ENCODE measurements at regions not wholly inside any gene's neighbourhood (a gene's known extent, or its start where the extent isn't known, plus 50 kb on each side); places are given as distances from the start of the nearest gene placed in this dataset.

DNA sequence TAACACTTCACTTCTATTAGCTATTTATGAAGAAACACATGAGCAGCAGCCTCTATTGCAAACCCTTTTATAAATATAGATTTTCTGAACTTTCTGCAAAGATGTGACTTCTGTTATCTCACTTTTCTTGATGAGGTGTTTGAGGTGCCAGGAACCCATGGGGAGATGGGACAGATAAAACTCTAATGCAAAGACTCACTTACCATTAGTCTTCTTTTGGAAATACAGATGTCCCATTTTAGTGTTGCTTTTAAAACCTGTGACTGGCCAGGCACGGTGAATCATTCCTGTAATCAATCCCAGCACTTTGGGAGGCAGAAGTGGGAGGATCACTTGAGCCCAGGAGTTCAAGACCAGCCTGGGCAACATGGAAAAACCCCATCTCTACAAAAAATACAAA, 171.3 kb upstream of the GAS1 start:
- no peak for DNase-seq (ENCODE audit: low read depth)

GRCh38 chr9:87119328-87119881, 172.1 kb upstream of the GAS1 start:
- no peak for DNase-seq (ENCODE audit: low read depth)

- DNase-seq (ENCODE audit: low read depth): no peak
Measured at GRCh38 chr9:87120610-87121009, 173.3 kb upstream of the GAS1 start.

DNA sequence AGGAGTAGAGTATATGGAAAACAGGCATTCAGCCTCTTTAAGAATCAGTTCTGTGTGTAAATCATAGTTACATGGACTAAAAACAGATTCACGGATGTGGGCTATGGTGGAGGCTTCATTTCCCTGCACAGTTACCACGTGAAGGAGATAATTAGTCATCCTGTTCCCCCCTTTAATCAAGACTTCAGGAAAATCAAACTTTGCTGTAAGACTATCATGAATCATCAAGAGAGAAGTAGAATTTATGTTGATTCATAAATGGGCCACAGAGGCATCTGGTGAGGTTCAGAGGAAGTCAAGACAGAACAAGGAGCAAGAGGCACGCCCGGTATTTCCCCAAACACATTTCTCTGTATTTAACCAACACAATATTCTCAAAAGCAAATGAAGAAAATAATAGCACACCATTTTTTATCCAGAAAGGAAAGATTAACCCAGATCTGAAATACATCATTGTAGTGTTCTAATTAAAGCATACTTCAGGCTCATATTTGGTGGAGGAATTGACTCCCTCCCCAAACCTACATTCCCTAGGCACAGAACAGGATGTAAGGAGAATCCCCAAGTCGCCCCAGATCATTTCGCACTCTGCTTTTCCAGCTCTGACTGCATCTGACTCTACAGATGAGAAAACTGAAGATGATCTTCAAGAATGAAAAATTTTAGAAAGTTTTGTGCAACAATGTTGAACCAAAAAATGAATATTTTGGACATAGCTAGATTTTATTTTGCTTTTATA, 175.8 kb upstream of the GAS1 start:
- DNase-seq (ENCODE audit: low read depth): no peak

DNA sequence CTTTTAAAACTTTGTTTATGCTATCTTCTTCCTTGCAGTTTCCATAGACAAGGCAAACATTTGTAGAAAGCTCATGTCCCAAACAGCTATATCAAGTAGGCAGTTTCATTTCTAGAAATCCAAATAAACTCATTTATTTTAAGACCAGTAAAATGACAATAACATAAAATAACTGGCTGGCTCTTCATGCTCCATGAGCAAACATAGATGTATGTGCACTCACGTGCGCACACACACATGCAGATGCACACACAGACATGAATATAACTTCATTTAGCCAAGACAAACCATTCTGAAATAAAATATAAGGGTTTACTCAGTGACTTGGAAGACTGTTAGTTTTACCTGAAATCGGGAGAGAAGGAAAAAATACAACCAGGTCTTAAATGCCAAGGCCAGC, 176.5 kb upstream of the GAS1 start:
- DNase-seq (ENCODE audit: low read depth): no peak

GRCh38 chr9:87125819-87126218, 178.5 kb upstream of the GAS1 start:
- DNase-seq (ENCODE audit: low read depth): no peak

GRCh38 chr9:87127543-87127942, 180.2 kb upstream of the GAS1 start:
- no peak for DNase-seq (ENCODE audit: low read depth)

- no peak for DNase-seq (ENCODE audit: low read depth)
Measured at GRCh38 chr9:87127978-87128614, 180.8 kb upstream of the GAS1 start.

GRCh38 chr9:87128844-87129493, 181.7 kb upstream of the GAS1 start:
- no peak for DNase-seq (ENCODE audit: low read depth)

DNA sequence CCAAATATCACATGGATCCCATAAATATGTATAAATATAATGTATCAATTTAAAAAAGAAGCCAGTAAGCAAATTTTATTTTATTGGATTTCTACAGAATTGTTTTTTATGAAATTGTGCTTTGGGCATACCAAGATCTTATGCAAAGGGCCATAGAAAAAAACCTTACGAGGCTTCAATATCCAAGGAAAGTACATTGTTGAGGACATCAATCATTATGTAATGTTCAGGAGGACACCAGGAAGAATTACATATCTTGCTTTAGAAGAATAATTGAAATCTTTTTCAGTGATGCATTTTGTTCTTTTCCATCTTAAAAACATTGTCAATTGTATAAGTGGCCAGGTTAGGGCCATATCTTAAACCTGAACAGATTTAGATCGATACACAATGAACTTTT, 187.8 kb upstream of the GAS1 start:
- no peak for DNase-seq (ENCODE audit: low read depth)

DNA sequence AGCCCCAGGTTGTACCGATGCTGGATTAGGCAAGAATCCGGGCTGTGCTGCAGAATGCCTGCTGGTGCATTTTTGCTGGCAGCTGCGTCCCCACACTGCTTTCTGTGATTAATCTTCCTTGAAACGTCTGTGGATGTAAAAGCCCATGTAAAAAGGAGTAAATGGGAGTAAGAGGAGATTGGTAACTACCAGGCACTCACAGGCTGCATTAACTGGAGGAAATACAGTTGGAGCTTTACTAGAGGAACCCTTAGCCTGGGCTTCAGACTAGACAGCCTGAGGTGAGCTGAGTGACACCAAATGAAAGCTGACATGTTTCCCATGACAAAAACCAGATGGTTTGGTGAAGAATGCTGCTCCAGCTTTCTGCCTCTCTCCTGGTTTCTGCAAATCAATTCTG, 190.4 kb upstream of the GAS1 start:
- no peak for DNase-seq (ENCODE audit: low read depth)

- DNase-seq (ENCODE audit: low read depth): no peak
Measured at GRCh38 chr9:87138128-87139040, 191.1 kb upstream of the GAS1 start.

DNA sequence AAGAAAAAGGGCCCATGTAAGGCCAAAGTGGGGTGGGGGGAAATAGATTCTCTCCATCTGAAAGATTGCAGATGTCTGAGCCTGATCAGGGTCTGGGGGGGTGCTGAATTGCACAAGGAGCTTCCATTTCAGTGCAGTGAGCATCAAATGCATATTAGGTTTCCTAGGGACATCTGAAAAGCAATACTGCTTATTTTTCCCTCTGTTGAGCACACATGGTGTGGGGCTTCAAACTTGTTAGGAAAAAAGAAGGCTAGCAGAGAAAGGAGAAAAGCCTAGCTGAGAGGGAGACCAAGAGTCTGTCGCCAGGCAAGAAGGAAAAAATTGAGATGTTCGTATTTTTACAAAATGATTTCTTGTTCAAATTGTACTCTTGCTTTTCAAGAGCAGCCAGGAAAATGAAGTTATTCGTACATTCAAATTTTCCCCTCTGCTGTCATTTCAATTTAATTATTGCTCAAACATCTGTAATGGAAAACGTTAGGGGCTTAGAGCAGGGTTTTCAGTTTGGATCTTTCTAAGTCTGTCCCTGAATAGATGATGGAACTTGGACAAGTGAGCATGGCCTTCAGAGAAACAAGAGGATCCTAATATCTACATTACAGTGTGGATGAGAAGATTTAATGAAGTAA, 191.9 kb upstream of the GAS1 start:
- DNase-seq (ENCODE audit: low read depth): no peak

DNA sequence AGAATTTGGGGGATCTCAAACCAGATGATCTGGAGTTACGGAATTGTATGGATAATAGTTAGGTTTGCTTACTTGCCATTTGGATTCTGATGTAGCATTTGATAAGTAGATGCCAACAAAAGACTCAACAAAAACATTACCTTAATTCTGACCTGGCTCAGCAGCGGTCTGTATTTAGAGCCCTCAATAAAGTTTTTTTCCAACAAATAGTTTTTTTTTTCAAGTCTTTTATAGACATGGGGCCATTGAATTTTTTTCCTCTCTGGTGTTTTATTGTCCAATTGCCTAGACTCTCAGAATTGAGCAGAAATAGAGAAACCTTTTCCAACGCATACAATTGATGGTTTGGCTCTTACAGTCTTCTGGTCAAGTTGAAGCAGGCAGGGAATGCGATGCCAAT, 192.8 kb upstream of the GAS1 start:
- no peak for DNase-seq (ENCODE audit: low read depth)

DNA sequence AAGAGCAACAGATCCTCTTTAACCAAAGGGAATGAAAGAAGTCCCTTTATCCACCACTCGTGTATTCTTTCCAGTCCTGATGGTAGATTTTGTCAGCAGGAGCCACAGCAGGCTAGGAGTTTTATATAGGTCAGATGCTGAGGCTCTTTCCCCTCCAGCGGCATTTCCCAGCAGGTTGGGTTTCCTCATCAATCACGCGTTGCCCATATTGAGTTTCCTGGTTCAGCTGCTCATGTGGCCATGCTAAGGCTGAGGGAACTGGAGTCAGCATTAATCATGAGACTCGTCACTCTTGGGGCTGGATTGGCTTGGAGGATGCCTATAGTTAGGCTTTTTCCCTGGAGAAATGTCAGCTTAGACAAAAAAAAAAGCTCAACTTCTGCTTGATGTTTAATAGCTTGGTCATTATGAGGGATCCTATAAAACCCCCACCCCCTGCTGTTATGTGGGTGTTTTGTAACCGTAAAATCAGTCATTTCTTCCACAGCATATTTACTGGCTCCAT, 193.4 kb upstream of the GAS1 start:
- DNase-seq (ENCODE audit: low read depth): no peak

GRCh38 chr9:87141124-87141523, 193.8 kb upstream of the GAS1 start:
- DNase-seq (ENCODE audit: low read depth): no peak

DNA sequence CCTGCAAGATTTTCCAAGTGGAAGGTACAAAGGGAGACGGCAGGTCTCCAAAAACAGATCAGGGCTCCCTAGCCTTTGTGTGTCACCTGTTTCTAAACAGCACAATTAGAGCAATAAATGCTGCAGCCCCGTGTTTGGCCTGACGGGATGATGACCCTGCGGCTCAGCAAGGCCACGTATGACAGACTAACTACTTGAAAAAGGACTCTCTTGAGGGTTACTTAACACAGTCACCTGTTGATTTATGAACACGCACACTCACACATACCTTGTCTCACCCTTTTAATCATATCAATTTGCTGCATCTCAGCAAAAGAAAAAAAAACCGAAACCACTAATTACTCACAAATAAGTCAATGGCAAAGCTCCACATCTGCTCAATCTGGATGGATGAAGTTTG, 199.6 kb upstream of the GAS1 start:
- DNase-seq (ENCODE audit: low read depth): no peak

DNA sequence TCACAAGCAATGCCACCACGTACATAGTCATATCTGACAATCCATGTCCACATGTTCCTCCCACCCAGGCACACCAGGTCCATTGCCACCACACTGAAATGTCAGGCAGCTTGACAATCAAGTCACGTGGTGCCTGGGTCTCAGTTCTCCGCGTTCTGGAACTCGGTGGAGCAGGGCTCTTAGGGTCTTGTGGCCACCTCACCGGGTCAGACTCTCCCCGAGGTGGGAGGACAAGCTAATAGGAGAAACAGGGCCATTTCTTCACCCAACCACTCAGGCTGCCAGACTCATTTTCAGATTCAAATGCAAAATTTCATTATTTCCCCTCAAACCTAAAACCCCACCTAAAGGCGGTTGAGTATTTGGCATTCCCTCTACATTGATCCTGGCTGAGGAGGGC, 200.5 kb upstream of the GAS1 start:
- no peak for DNase-seq (ENCODE audit: low read depth)

DNA sequence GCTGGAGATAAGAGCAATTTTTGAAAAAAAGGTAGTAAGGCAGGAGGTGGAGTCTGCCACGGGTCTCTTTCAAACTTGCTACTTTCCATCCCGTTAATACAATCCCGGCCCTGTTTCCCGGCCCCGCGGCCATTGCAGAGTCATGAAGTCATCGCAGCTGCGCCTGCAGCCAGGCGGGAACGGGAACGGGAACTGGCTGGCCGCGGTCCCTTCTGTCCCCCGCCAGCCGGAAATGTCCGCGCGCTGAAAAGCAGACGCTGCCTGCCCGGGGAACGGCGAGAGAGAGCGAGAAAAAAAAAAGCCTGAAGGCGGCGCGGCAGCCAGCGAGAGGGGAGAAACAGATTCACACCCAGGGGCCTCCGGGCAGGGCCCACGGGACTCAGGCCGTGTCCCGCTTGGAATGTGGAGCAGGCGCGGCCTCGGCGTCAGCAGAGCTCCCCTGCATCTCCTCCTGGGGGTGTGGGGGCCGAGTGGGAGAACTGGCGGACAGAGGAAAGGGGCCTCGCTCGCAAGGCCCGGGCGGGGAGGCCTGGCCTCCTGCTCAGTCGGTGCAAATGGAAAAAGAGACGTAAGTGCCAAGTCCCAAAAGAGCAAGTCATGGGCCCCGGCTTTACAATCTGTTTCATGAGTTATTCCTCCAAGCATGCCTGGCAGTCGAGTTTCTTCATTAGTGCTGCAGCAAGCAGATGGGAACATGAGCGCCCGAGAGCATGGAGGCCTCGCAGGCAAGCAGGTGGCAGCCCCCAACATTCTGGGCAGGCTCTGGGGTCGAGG, 201.2 kb upstream of the GAS1 start:
- no peak for DNase-seq (ENCODE audit: low read depth)

DNA sequence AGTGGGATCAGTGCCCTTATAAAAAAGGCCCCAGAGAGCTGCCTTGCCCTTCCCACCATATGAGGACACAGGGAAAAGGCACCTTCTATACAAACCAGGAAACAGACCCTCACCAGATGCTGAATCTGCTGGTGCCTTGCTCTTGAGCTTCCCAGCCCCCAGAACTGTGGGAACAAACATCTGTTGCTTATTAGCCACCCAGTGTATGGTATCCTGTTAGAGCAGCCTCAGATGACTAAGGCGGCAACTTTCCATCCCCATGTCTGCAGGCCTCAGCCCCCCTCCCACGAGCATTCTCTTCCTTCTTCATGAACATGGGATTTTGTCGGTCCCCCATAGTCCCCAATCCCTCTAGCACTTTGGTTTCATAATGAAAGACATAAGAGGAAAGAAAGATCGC, 202.5 kb upstream of the GAS1 start:
- DNase-seq (ENCODE audit: low read depth): no peak

- DNase-seq (ENCODE audit: low read depth): no peak
Measured at GRCh38 chr9:87152256-87152655, 204.9 kb upstream of the GAS1 start.
